ENCODE measurements at regions not wholly inside any gene's neighbourhood (a gene's known extent, or its start where the extent isn't known, plus 50 kb on each side); places are given as distances from the start of the nearest gene placed in this dataset.

DNA sequence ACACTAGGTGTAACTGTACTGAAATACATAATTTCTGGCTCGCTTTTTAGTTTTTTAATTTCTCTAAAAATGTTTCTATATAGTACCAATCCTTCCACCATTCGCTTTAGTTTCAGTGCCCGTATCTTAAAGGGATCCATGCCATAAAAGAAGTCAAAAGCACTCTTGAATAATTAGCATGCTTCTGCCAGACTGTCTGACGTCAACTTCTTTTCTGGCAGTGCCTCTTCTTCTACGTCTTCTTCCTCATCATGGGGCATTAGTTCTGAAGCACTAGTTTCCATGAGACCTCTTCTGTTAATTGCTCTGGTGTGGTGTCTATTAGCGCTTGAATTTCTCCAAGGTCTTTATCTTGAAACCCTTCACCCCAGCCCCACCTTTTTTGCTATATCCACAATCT is 93.8 kb upstream of the DOCK9 start:
- H4K20me1 ChIP-seq (ENCODE audit: insufficient read depth, low read length): no peaks in the 10 kb centered on the region
- H3K4me1 ChIP-seq (ENCODE audit: low read length): no peaks in the 10 kb centered on the region; the same call in 1 of the 2 replicates
- no peaks in the 10 kb centered on the region for H3K79me2 ChIP-seq (ENCODE audit: low read length)
- no peak overlapping the region for H3K4me2 ChIP-seq (ENCODE audit: low read length)
- no peak overlapping the region for H3K9ac ChIP-seq (ENCODE audit: low read length)
- H3K4me3 ChIP-seq (ENCODE audit: low read length): no peak overlapping the region
- H3K36me3 ChIP-seq (replicated peaks; ENCODE audit: low read depth, low read length): peaks cover 4% of the 10 kb centered on the region
- TF ChIP-seq, protein P1, sequence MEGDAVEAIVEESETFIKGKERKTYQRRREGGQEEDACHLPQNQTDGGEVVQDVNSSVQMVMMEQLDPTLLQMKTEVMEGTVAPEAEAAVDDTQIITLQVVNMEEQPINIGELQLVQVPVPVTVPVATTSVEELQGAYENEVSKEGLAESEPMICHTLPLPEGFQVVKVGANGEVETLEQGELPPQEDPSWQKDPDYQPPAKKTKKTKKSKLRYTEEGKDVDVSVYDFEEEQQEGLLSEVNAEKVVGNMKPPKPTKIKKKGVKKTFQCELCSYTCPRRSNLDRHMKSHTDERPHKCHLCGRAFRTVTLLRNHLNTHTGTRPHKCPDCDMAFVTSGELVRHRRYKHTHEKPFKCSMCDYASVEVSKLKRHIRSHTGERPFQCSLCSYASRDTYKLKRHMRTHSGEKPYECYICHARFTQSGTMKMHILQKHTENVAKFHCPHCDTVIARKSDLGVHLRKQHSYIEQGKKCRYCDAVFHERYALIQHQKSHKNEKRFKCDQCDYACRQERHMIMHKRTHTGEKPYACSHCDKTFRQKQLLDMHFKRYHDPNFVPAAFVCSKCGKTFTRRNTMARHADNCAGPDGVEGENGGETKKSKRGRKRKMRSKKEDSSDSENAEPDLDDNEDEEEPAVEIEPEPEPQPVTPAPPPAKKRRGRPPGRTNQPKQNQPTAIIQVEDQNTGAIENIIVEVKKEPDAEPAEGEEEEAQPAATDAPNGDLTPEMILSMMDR (IDR thresholded peaks at IDR 0.05; ENCODE audit: low read depth, low read length): no peak
- H3K27ac ChIP-seq (ENCODE audit: low read length): no peak overlapping the region
- no peaks in the 10 kb centered on the region for H3K9me3 ChIP-seq (ENCODE audit: insufficient read depth, low read length)
- no peaks in the 10 kb centered on the region for H3K27me3 ChIP-seq (ENCODE audit: low read depth, low read length)
- no peak overlapping the region for H2AFZ ChIP-seq (ENCODE audit: low read depth, low read length)

DNA sequence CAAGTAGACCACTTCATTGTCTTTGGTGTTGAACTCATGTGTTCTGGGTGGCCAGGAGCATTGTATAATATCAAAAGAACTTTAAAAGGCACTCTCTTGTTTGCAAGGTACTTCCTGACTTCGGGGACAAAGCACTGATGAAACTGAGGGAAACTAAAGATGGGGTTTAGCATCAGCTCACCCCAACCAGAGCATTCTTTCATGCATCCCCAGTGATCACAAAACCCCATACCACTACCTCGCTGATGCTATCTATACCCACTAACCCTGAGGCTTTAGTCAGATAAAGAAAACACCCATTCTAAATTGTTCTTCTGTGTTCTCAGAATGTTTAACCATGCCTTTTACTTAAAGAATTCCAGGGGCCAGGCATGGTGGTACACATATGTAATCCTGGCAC is 94.5 kb upstream of the DOCK9 start:
- Histone ChIP-seq H3K36me3 (replicated peaks; ENCODE audit: low read depth, low read length) (peaks cover 4% of the 10 kb centered on the region), H3K9ac (ENCODE audit: low read length) (no peak overlapping the region), H4K20me1 (ENCODE audit: insufficient read depth, low read length) (no peaks in the 10 kb centered on the region), H3K27me3 (ENCODE audit: low read depth, low read length) (no peaks in the 10 kb centered on the region), H3K4me2 (ENCODE audit: low read length) (no peak overlapping the region), H3K4me1 (ENCODE audit: low read length) (no peaks in the 10 kb centered on the region; the same call in 1 of the 2 replicates), H3K4me3 (ENCODE audit: low read length) (no peak overlapping the region), H3K9me3 (ENCODE audit: insufficient read depth, low read length) (no peaks in the 10 kb centered on the region), H3K27ac (ENCODE audit: low read length) (no peak overlapping the region), H2AFZ (ENCODE audit: low read depth, low read length) (no peak overlapping the region), H3K79me2 (ENCODE audit: low read length) (no peaks in the 10 kb centered on the region)
- TF ChIP-seq EZH2phosphoT487 (IDR thresholded peaks at IDR 0.05; ENCODE audit: low read depth): no peak

DNA sequence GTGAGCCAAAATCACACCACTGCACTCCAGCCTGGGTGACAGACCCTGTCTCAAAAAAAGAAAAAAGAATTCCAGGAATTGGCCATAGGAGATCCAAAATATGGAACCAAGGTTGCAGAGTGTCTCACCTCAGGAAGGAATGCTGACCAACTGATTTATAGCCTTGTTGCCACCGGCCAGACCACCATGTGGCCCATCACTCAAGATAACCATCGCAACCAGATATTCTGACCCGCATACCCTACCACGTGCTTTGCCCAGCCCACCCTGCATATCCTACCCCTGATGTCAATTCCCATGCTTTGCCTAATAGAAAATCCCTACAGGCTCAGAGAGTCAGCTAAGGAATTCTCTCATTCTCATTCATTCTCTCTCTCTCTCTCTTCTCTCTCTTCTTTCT is 95.1 kb upstream of the DOCK9 start:
- H3K4me1 ChIP-seq (ENCODE audit: low read length): no peaks in the 10 kb centered on the region; the same call in 1 of the 2 replicates
- no peaks in the 10 kb centered on the region for H4K20me1 ChIP-seq (ENCODE audit: insufficient read depth, low read length)
- H3K9me3 ChIP-seq (ENCODE audit: insufficient read depth, low read length): no peaks in the 10 kb centered on the region
- H3K9ac ChIP-seq (ENCODE audit: low read length): no peak overlapping the region
- no peak overlapping the region for H3K27ac ChIP-seq (ENCODE audit: low read length)
- no peak overlapping the region for H3K4me2 ChIP-seq (ENCODE audit: low read length)
- H3K36me3 ChIP-seq (replicated peaks; ENCODE audit: low read depth, low read length): peaks cover 4% of the 10 kb centered on the region
- H3K4me3 ChIP-seq (ENCODE audit: low read length): no peak overlapping the region
- no peak overlapping the region for H2AFZ ChIP-seq (ENCODE audit: low read depth, low read length)
- no peaks in the 10 kb centered on the region for H3K79me2 ChIP-seq (ENCODE audit: low read length)
- no peaks in the 10 kb centered on the region for H3K27me3 ChIP-seq (ENCODE audit: low read depth, low read length)
- TF ChIP-seq, protein P1 (IDR thresholded peaks at IDR 0.05; ENCODE audit: low read depth, low read length): no peak
- TF ChIP-seq EZH2phosphoT487 (IDR thresholded peaks at IDR 0.05; ENCODE audit: low read depth): no peak

DNA sequence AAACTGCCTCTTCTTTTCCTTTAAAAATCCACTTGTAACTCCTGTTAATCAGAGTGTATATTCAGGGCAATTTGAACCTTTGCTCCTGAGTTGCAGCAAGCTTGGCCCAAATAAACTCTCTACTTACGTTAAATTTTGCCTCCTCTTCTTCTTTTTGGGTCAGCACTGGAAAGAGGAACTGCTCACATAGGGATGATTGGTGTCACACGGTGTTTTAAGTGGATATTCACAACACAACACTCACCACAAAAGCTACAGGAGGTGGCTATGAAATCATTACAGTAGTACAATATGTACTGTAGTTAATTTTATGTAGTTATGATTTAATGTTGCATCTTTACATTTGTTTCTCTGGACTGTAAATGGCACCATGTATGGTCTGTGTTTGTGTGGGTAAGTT is 96.8 kb upstream of the DOCK9 start:
- Histone ChIP-seq H3K4me1 (ENCODE audit: low read length) (no peaks in the 10 kb centered on the region; the same call in 1 of the 2 replicates), H3K79me2 (ENCODE audit: low read length) (no peaks in the 10 kb centered on the region), H2AFZ (ENCODE audit: low read depth, low read length) (no peak overlapping the region), H3K9me3 (ENCODE audit: insufficient read depth, low read length) (no peaks in the 10 kb centered on the region), H4K20me1 (ENCODE audit: insufficient read depth, low read length) (no peaks in the 10 kb centered on the region), H3K27me3 (ENCODE audit: low read depth, low read length) (no peaks in the 10 kb centered on the region), H3K27ac (ENCODE audit: low read length) (no peak overlapping the region), H3K9ac (ENCODE audit: low read length) (no peak overlapping the region), H3K4me2 (ENCODE audit: low read length) (no peak overlapping the region), H3K4me3 (ENCODE audit: low read length) (no peak overlapping the region), H3K36me3 (replicated peaks; ENCODE audit: low read depth, low read length) (peaks cover 4% of the 10 kb centered on the region)
- TF ChIP-seq, protein P1 (IDR thresholded peaks at IDR 0.05; ENCODE audit: low read depth, low read length): no peak
- no peak for TF ChIP-seq EZH2phosphoT487 (IDR thresholded peaks at IDR 0.05; ENCODE audit: low read depth)

Measured in OCI-LY3 (cell line).